AG04449 (cell line): ENCODE measurements at regions not wholly inside any gene's neighbourhood (a gene's known extent, or its start where the extent isn't known, plus 50 kb on each side); places are given as distances from the start of the nearest gene placed in this dataset.

Experiments
- CTCF ChIA-PET: fragments of 350-600 bp; formaldehyde crosslinking; extraction: SDS; loops from one replicate; lab custom pipeline; 2021; ENCODE audit warnings: antibody characterized with exemption; lab: Yijun Ruan, JAX
- POLR2A ChIA-PET: fragments of 400-600, 350-600 bp; formaldehyde crosslinking; extraction: SDS; loops from one replicate; lab custom pipeline; 2020; ENCODE audit warnings: antibody characterized with exemption, inconsistent platforms; lab: Yijun Ruan, JAX
- DNase-seq: peaks from one replicate; pipeline ENCODE4 v3.0.0-alpha.2; 2010; ENCODE audit warnings: low read depth, low spot score
- H3K4me3 ChIP-seq: 2 replicates; pipeline ENCODE4 v1.5.1; 2011; ENCODE audit warnings: low read depth, mild to moderate bottlenecking, control low read depth, low read length
- TF ChIP-seq, protein P1 (sequence below): IDR thresholded peaks from one replicate; pipeline ENCODE4 v1.5.1; 2011; ENCODE audit warnings: mild to moderate bottlenecking, moderate library complexity, low read length, control low read depth, inconsistent platforms; ENCODE audit not compliant: insufficient read depth; ENCODE audit errors: missing control alignments

- no peak overlapping the region for H3K4me3 ChIP-seq
- TF ChIP-seq, protein P1, sequence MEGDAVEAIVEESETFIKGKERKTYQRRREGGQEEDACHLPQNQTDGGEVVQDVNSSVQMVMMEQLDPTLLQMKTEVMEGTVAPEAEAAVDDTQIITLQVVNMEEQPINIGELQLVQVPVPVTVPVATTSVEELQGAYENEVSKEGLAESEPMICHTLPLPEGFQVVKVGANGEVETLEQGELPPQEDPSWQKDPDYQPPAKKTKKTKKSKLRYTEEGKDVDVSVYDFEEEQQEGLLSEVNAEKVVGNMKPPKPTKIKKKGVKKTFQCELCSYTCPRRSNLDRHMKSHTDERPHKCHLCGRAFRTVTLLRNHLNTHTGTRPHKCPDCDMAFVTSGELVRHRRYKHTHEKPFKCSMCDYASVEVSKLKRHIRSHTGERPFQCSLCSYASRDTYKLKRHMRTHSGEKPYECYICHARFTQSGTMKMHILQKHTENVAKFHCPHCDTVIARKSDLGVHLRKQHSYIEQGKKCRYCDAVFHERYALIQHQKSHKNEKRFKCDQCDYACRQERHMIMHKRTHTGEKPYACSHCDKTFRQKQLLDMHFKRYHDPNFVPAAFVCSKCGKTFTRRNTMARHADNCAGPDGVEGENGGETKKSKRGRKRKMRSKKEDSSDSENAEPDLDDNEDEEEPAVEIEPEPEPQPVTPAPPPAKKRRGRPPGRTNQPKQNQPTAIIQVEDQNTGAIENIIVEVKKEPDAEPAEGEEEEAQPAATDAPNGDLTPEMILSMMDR = no peak
- DNase-seq = no peak
- POLR2A ChIA-PET = no interaction called here
- CTCF ChIA-PET = no interaction called here
Observed at GRCh38 chr4:180310616-180311015, 1932.6 kb upstream of the TENM3 start.

DNA sequence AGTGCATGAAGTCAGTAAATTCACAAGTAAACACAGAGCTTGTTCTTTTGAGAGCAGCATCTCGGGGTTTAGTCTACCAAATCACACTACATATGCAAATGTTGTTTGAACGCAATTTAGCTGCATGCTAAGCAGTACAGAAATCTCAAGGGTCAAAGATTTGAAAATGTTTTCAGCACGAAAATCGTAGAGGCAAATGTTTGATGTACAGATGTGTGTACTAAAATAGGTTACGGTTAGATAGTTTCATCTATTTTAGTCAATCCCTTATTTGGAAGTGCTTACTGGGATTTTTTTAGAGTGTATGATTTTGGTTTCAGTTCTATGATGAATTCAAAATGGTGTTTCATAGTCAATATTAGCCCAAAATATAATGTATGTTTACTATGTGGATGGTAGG is 1928.2 kb upstream of the TENM3 start:
- ChIA-PET POLR2A (no interaction called here), CTCF (no interaction called here)
- no peak for DNase-seq

DNA sequence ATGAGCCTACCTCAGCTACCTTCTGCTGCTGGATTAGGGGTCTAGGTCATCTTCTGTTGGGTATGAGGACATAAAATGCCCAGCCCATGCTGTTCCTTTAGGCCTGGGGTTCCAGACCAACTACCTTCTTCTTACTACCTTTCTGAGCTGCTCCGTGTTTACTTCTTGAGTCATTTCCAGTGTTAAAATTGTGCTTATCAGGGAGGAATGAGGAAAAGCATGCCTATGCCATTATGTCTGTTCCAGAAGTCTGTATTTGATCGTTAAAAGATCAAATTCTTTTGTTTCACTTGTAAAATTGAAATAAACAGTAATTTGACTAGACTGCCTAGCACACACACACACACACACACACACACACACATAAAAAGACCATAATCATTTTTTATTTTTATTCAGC is 1912.7 kb upstream of the TENM3 start:
- TF ChIP-seq, protein P1 = no peak
- DNase-seq = no peak
- ChIA-PET CTCF (no interaction called here), POLR2A (no interaction called here)
- no peak overlapping the region for H3K4me3 ChIP-seq

More for the DNA sequence above, 1928.2 kb upstream of the TENM3 start:
- H3K4me3 ChIP-seq = no peak overlapping the region
- TF ChIP-seq, protein P1 = no peak

- ChIA-PET CTCF (no interaction called here), POLR2A (no interaction called here)
- no peak for DNase-seq
- TF ChIP-seq, protein P1 = no peak
- H3K4me3 ChIP-seq = no peak overlapping the region
Observed at GRCh38 chr4:180333162-180333561, 1910.0 kb upstream of the TENM3 start.

GRCh38 chr4:180335566-180335965 is 1907.6 kb upstream of the TENM3 start:
- TF ChIP-seq, protein P1 = no peak
- DNase-seq = no peak
- H3K4me3 ChIP-seq = no peak overlapping the region
- CTCF ChIA-PET = no interaction called here
- POLR2A ChIA-PET = no interaction called here

- no peak overlapping the region for H3K4me3 ChIP-seq
- ChIA-PET POLR2A (no interaction called here), CTCF (no interaction called here)
- TF ChIP-seq, protein P1 = no peak
- no peak for DNase-seq
Observed at GRCh38 chr4:180336494-180337090, 1906.6 kb upstream of the TENM3 start.
